ENCODE measurements at regions not wholly inside any gene's neighbourhood (a gene's known extent, or its start where the extent isn't known, plus 50 kb on each side); places are given as distances from the start of the nearest gene placed in this dataset.

DNA sequence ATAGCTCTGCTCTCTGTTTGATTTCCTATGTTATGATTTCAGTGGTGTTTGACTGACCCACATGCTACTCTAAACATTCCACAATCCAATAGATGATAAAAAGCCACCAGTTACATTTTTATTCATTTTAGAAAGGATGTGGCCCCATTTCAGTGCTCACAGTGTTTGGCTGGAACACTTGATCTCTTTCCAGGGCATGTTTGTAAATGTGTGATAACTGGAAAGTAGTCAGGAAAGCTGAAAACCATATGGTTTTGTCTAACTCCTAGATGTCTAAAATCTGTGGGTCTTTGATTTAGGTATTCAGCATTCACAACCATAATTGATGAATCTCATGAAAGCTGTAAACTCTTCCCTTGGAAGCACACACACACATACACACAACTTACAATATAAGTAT is 904.9 kb upstream of the AGA start:
- no peak overlapping the region for H3K27ac ChIP-seq (ENCODE audit: low read depth, low read length)

GRCh38 chr4:178349601-178350000 is 907.4 kb upstream of the AGA start:
- H3K27ac ChIP-seq (ENCODE audit: low read depth, low read length) = no peak overlapping the region
- 55 to 85% (median 69%) methylated on average over 4 of the region's 4 CpGs for WGBS, 3 donors

DNA sequence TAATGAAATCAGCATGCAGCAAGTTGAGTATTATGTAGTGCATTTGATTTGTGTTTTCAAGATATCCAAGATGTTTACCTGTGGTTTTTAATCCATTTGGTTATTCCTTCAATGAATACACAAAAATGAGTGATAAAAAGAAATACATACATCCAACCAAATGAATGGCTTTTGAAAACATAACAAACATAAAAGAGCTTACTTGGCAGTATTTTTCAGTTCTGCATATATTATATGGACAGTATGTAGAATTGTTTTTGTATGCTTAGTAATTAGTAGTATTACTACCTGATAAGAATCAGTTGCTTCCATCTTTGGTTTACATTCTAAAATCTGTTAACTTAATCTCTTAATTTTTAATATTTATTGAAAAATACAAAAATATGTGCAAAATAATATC is 908.9 kb upstream of the AGA start:
- no peak overlapping the region for H3K27ac ChIP-seq (ENCODE audit: low read depth, low read length)

DNA sequence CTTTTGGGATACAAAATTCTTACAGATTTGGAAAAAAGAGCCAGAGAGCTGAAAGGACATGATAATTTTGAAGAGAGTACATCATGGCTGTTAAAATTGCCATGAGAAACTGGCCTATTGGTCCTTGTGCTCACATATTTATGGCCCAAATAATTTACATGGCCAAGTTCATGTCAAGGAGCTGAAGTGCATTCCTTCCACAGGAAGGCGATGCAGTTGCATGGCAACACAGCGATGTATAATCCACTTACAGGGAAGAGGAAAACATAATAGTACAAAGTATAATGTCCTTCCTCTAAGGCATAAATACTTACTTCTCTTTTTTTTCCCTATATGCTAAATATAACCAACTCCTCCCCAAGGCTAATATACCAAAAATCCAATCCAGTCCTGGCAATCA is 914.5 kb upstream of the AGA start:
- H3K27ac ChIP-seq (ENCODE audit: low read depth, low read length) = no peak overlapping the region
- WGBS, 3 donors = 59 to 86% (median 76%) methylated on average over 2 of the region's 2 CpGs

- WGBS, 3 donors = 81 to 83% (median 82%) methylated on average over 2 of the region's 2 CpGs
- no peak overlapping the region for H3K27ac ChIP-seq (ENCODE audit: low read depth, low read length)
Measured at GRCh38 chr4:178385481-178385880, 943.2 kb upstream of the AGA start.

GRCh38 chr4:178387756-178388155 is 945.5 kb upstream of the AGA start:
- no peak overlapping the region for H3K27ac ChIP-seq (ENCODE audit: low read depth, low read length)
- 57 to 80% (median 75%) methylated on average over 2 of the region's 2 CpGs for WGBS, 3 donors

DNA sequence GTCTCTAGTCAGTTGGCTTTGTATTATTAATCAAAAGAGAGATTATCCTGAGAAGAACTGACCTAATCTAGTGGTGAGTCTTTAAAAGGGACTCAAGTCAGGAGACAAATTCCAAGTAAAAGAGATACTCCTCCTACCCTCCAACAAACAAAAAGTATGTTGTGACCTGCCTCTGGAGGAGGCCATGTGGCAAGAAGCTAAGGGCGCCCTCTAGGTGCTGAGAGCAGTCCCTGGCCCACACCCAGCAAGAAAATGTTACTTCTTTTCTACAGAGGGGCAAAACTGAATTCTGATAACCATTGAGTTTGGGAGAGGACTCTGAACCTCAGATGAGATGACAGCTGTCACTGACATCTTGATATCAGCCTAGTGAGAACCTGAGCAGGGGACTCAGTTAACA is 953.6 kb upstream of the AGA start:
- 50 to 71% (median 68%) methylated on average over 1 of the region's 1 CpG for WGBS, 3 donors
- H3K27ac ChIP-seq (ENCODE audit: low read depth, low read length) = no peak overlapping the region

- 87 to 100% (median 98%) methylated on average over 1 of the region's 1 CpG for WGBS, 3 donors
- no peak overlapping the region for H3K27ac ChIP-seq (ENCODE audit: low read depth, low read length)
Measured at GRCh38 chr4:178412455-178412854, 970.2 kb upstream of the AGA start.

DNA sequence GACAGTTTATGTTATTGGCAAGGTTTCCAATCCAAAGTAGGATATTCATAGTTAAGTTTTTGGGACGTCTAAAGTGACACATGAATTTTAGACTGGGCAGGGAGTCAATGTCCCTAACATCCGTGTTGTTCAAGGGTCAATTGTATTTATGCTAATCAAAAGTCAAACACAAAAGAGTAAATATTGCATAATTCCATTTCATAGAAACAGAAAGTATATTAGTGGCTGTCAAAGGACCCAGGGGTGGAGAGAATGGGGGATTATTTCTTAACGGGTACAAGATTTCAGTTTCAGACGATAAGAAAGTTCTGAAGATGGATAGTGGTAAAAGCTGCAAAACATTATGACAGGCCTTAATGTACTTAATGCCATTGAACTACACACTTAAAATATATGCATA is 971.8 kb upstream of the AGA start:
- no peak overlapping the region for H3K27ac ChIP-seq (ENCODE audit: low read depth, low read length)
- WGBS, 3 donors = 26 to 67% (median 58%) methylated on average over 4 of the region's 4 CpGs

GRCh38 chr4:178414881-178415446 is 972.7 kb upstream of the AGA start:
- 93 to 94% (median 94%) methylated on average over 18 of the region's 18 CpGs for WGBS, 3 donors
- no peak overlapping the region for H3K27ac ChIP-seq (ENCODE audit: low read depth, low read length)

DNA sequence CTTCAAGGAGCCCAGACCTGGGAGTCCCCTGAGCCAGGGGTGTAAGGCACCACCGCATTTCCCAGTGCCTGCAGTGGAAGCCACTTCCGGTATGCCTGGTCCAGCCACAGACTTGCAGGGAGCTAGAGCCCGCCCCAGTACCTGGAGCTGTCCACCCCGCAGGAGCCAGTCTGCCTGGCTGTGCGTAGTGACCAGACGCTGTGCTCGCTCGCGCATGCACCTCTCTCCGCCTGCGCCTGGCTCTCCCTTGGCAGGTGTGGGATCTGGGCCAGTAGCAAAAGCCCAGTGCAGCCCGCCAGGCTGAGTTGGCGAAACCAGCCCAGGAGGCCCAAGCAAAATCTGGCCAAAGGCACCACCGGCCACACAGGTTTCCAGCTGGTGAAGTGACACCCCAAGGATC is 973.7 kb upstream of the AGA start:
- WGBS, 3 donors = 95 to 97% (median 96%) methylated on average over 14 of the region's 14 CpGs

DNA sequence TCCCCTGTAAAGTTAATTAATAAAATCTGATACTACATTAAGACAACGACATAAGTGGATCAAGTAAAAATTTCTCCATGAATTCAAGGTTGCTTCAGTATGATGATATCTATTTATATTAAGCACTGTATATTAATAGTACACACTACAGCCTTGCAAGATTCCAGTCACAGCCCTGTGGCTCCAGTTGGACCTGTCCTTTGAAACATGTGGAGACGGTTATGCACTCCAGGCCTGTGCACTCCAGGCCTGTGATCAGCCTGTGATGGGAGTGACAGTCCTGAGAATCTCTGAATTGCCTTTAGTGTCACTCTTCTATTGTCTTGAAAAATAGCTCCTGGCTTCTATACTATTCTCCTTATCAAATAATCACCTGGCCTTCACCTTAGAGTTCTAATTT is 981.1 kb upstream of the AGA start:
- WGBS, 3 donors = 84 to 90% (median 86%) methylated on average over 2 of the region's 2 CpGs
- H3K27ac ChIP-seq (ENCODE audit: low read depth, low read length) = no peak overlapping the region

More for the DNA sequence above, 973.7 kb upstream of the AGA start:
- H3K27ac ChIP-seq (ENCODE audit: low read depth, low read length) = no peak overlapping the region

DNA sequence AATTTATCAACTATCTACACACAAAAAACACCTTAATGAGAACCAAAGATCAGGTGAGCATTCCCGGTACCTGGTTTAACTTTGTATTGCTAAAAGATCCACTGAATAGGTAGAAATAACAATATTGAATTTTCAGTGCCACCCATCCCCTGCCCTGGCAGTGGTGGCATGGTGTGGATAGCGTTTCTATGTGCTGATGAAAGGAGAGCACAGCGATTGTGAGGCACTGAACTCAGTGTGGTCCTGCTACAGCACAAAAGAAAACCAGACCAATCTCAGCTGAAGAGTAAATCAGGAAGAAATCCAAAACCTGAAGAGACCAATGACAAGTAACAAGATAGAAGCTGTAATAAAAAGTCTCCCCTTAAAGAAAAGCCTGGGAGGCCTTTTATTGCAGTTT is 984.6 kb upstream of the AGA start:
- WGBS, 3 donors = 83 to 87% (median 85%) methylated on average over 3 of the region's 3 CpGs
- no peak overlapping the region for H3K27ac ChIP-seq (ENCODE audit: low read depth, low read length)

GRCh38 chr4:178427663-178428062 is 985.4 kb upstream of the AGA start:
- 80 to 82% (median 82%) methylated on average over 2 of the region's 2 CpGs for WGBS, 3 donors
- no peak overlapping the region for H3K27ac ChIP-seq (ENCODE audit: low read depth, low read length)

DNA sequence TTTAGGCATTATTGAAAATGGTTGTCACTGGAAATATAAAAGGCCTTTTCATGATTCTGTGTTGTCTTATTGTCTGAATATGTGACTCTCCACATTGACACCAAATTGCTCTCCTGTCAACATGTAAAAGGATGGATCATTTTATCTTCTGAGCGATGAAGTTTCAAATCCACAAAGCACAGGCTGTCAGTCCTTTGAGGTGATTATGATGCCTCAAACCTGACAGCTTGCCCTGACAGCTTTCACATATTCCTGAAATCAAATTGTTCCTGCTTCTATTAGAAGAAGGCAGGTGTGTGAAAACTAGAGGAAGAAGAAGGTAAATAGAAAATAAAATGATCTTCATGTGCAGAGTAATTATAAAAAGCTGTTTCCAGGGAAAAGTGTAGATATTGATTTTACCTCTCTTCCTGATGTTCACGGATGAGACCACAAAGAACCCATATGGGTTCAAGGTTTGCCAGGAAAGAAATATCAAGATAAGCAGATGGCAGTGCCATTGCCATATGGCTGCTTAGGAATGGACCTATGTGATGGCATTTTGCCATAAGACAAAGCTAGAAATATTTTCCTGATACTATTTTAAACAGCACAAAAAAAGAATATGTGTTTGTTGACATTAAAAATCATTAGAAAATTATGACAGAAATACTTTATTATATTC is 1006.3 kb upstream of the AGA start:
- WGBS, 3 donors = 65 to 94% (median 84%) methylated on average over 2 of the region's 2 CpGs
- no peak overlapping the region for H3K27ac ChIP-seq (ENCODE audit: low read depth, low read length)

- no peak overlapping the region for H3K27ac ChIP-seq (ENCODE audit: low read depth, low read length)
- WGBS, 3 donors = 77 to 87% (median 87%) methylated on average over 3 of the region's 3 CpGs
Measured at GRCh38 chr4:178450614-178451013, 1008.4 kb upstream of the AGA start.

DNA sequence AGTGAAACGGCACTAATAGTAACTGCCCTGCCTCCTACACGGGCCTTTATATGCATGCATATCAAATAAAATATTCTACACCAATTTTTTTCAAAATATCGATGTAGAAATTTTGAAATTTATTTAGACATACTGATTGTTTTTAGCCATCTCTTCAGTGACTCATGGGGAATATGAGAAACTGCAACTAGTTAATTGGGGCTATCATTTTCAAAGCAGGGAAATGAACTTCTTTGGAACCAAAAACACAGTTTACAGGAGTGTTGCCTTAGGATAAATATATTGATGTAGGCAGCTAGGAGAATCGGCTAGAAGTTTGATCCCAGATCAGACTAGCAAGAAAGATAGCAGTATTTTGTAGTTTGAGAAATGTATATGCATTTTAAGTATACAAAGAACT is 1010.8 kb upstream of the AGA start:
- no peak overlapping the region for H3K27ac ChIP-seq (ENCODE audit: low read depth, low read length)
- WGBS, 3 donors = 77% methylated on average over 4 of the region's 4 CpGs

DNA sequence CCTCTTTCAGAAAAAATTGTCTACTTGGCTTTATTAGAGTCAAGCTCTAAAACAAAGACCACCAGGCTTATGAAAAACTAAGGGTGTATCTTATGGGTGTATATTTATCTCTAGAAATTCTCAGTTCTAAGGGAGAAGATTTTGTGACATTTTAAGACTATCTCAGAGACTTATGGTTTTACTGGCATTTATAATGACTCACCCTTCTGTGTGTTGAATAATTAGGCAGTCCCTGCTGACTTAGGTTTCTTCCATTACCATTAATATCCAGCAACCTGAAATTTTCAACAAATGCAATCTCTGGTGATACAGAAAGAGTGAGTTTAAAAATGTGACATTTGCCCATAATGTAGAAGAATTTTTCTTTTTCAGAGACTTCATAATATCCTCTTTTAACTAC is 1015.0 kb upstream of the AGA start:
- no peak overlapping the region for H3K27ac ChIP-seq (ENCODE audit: low read depth, low read length)

- WGBS, 3 donors = 18 to 48% (median 34%) methylated on average over 4 of the region's 4 CpGs
Measured at GRCh38 chr4:178462710-178463109, 1020.5 kb upstream of the AGA start.

DNA sequence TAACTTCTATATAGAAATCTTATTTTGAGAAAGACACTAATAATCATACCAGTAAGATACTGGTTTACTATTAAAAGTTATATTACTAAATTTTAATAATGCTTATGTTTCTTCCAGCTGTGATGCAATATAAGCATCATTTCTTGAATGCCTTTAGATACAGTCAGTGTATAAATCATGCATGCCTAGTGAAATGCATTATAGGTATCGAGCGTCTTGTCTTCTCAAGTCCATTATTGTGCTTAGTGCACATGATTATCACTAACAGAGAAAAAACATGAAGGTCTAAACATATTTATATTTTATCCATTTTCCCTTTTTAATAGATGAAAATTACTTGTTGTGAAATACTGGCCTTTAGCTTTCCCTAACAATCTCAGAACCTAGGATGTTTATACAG is 1021.5 kb upstream of the AGA start:
- H3K27ac ChIP-seq (ENCODE audit: low read depth, low read length) = no peak overlapping the region
- WGBS, 3 donors = 83 to 88% (median 85%) methylated on average over 2 of the region's 2 CpGs

More at GRCh38 chr4:178462710-178463109, 1020.5 kb upstream of the AGA start:
- no peak overlapping the region for H3K27ac ChIP-seq (ENCODE audit: low read depth, low read length)
